Ishikawa (cell line): ENCODE measurements at regions not wholly inside any gene's neighbourhood (a gene's known extent, or its start where the extent isn't known, plus 50 kb on each side); places are given as distances from the start of the nearest gene placed in this dataset.

Experiments
- CEBPB ChIP-seq: IDR thresholded peaks from 2 replicates; pipeline ENCODE4 v1.6.1; 2012
- CREB1 ChIP-seq: IDR thresholded peaks from 2 replicates; pipeline ENCODE4 v1.6.1; 2012; ENCODE audit warnings: low read depth
- EGR1 ChIP-seq: IDR thresholded peaks from 2 replicates; pipeline ENCODE4 v1.6.1; 2012
- EP300 ChIP-seq: IDR thresholded peaks from 2 replicates; pipeline ENCODE4 v1.6.1; 2012; ENCODE audit warnings: borderline replicate concordance
- REST ChIP-seq: IDR thresholded peaks from 2 replicates; pipeline ENCODE4 v1.6.1; 2012; ENCODE audit warnings: low read depth, mild to moderate bottlenecking
- TEAD4 ChIP-seq: IDR thresholded peaks from 2 replicates; pipeline ENCODE4 v1.6.1; 2012
- TF ChIP-seq, protein P1 (sequence below): IDR thresholded peaks from 2 replicates; pipeline ENCODE4 v1.6.1; 2012

- no peak for TF ChIP-seq CREB1
- TF ChIP-seq REST, result no peak
- TF ChIP-seq EP300, result no peak
- no peak for TF ChIP-seq EGR1
- TF ChIP-seq, protein P1, sequence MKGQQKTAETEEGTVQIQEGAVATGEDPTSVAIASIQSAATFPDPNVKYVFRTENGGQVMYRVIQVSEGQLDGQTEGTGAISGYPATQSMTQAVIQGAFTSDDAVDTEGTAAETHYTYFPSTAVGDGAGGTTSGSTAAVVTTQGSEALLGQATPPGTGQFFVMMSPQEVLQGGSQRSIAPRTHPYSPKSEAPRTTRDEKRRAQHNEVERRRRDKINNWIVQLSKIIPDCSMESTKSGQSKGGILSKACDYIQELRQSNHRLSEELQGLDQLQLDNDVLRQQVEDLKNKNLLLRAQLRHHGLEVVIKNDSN, result no peak
- no peak for TF ChIP-seq TEAD4
- no peak for TF ChIP-seq CEBPB
Observed at GRCh38 chr7:50856231-50856630, 73.5 kb upstream of the GRB10 start.
